HG03097 (cell line): ENCODE measurements at regions not wholly inside any gene's neighbourhood (a gene's known extent, or its start where the extent isn't known, plus 50 kb on each side); places are given as distances from the start of the nearest gene placed in this dataset.
"Not testable (repeated sequence)": the region's sequence is repeated elsewhere in the genome, so short reads cannot be mapped to it uniquely, and the experiment has no call there.

ENCODE experiments used
- ATAC-seq: cut with Tn5 transposase; IDR thresholded peaks from one replicate; pipeline ENCODE4 v1.9.1; 2021; ENCODE audit not compliant: unreplicated experiment, low FRiP score

GRCh38 chr9:65422966-65423690, 138.1 kb upstream of the FOXD4L5 start:
- ATAC-seq: not testable (repeated sequence)

DNA sequence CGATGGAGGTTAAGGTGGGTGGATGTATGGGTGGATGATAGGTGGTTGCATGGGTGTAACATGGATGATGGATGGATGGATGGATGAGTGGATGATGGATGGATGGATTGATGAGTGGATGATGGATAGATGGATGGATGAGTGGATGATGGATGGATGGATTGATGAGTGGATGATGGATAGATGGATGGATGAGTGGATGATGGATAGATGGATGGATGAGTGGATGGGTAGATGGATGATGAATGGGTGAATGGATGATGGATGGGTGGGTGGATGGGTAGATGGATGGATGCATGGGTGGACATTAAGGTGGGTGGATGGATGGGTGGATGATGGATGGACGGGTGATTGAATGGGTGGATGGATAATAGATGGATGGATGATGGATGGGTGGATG, 136.5 kb upstream of the FOXD4L5 start:
- not testable (repeated sequence) for ATAC-seq

DNA sequence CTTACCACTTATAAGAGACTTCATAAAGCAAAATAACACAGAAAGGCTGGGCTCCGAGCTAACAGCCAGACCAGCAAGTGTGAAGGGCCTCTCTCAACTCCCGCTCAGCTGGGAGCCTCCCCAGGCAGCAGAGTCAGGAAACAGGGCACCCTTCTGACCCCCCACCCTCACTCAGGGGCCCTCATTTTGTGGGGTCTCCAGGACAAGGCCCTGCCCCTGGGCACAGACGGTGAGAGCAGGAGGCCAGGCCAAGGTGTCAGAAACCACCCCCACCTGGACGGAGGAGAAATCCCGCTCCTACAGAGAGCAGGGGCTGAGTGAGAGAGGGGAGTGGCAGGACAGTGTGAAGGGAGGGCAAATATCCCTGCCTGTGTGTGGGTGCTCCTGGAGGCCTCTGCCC, 135.8 kb upstream of the FOXD4L5 start:
- ATAC-seq: no peak

GRCh38 chr9:65418966-65419365, 134.0 kb upstream of the FOXD4L5 start:
- not testable (repeated sequence) for ATAC-seq

GRCh38 chr9:65416948-65417347, 131.9 kb upstream of the FOXD4L5 start:
- not testable (repeated sequence) for ATAC-seq

DNA sequence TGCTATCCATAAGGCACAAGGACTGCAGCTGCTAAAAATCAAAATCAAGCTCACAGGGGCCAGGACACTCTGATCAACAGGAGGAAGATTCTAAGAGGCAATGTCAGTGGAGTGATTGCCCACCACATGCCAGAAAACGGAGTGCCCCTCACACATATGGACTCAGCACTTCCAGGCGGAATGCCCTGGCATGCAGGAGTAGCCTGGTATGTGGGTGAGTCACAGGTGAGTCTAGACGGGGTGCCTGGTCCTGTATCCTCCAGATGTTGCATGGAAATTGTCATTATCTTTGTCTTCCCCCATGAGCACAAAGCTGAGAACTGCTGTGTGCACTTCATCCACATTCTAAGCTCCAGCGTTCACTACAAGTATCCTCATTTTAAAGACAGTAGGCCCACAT, 129.2 kb upstream of the FOXD4L5 start:
- ATAC-seq: not testable (repeated sequence)

- not testable (repeated sequence) for ATAC-seq
These were observed 128.4 kb upstream of the FOXD4L5 start for GRCh38 chr9:65413371-65413770.

- no peak for ATAC-seq
These were observed 126.9 kb upstream of the FOXD4L5 start for GRCh38 chr9:65411901-65412300.

GRCh38 chr9:65411336-65411735, 126.3 kb upstream of the FOXD4L5 start:
- no peak for ATAC-seq

DNA sequence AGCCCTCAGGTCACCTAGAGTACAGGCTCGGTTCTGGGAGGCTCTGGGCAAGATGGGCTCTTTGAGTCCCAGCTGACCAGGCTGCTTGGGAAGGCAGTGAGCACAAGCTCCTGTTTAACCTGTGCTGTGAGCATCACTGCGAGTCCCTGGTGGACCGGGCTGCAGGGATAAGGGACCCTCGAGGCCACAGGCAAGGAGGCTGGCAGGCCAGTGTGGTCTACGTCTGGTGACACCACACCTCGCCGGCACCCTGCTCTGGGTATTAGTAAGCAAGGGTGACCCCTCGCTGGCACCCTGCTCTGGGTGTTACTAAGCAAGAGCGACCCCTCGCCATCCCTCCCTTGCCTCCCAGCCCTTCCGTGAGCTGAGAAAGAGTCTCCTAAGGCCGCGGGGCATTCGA, 125.9 kb upstream of the FOXD4L5 start:
- ATAC-seq: no peak

DNA sequence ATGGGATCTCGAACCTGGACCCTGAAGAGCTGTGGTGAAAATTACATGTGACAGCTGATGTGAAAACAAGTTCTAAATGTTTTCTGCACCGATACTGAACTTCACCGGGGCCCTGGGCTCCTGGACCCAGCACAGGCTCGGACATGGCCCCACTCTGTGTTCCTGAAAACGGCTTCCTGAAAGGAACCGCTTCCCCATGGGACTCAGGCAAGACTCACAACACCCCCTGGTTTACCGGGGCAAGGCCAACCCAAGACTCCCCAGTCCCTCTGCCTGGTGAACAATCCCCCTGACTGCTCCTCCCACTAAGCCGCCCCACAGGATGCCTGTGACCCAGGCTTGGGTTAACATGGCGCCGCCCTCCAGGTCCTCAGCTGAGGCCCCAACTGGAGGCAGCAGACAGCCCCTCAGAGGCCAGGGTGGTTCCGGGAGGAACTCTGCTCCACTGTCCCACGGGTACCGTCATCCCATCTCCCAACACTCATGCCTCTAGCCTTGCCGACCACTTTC, 124.5 kb upstream of the FOXD4L5 start:
- no peak for ATAC-seq

GRCh38 chr9:65408806-65409205, 123.8 kb upstream of the FOXD4L5 start:
- not testable (repeated sequence) for ATAC-seq

- ATAC-seq: not testable (repeated sequence)
These were observed 121.6 kb upstream of the FOXD4L5 start for GRCh38 chr9:65406625-65407024.

- ATAC-seq: not testable (repeated sequence)
These were observed 120.8 kb upstream of the FOXD4L5 start for GRCh38 chr9:65405766-65406165.

GRCh38 chr9:65405253-65405652, 120.2 kb upstream of the FOXD4L5 start:
- no peak for ATAC-seq

- ATAC-seq: no peak
These were observed 119.4 kb upstream of the FOXD4L5 start for GRCh38 chr9:65404232-65405006.

- no peak for ATAC-seq
These were observed 118.7 kb upstream of the FOXD4L5 start for GRCh38 chr9:65403721-65404120.

DNA sequence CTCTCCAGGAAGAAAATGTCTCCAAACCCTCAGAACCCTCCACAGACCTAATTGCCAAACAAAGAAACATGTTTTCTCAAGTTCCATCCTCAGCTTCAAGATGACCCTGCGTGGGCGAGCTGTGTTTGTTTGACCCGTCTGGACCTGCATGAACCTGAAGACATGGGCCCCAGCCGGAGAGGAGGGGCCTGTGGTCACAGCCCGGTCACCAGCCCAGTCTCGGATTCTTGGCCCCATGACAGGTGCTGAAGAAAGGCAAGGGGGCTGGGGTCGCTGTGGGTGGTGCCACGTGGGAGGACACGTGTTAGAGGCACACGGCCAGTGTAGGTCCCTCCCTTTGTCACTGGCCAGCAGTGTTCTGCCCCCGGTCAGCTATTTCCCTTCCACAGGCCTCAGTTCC, 118.1 kb upstream of the FOXD4L5 start:
- ATAC-seq: not testable (repeated sequence)

DNA sequence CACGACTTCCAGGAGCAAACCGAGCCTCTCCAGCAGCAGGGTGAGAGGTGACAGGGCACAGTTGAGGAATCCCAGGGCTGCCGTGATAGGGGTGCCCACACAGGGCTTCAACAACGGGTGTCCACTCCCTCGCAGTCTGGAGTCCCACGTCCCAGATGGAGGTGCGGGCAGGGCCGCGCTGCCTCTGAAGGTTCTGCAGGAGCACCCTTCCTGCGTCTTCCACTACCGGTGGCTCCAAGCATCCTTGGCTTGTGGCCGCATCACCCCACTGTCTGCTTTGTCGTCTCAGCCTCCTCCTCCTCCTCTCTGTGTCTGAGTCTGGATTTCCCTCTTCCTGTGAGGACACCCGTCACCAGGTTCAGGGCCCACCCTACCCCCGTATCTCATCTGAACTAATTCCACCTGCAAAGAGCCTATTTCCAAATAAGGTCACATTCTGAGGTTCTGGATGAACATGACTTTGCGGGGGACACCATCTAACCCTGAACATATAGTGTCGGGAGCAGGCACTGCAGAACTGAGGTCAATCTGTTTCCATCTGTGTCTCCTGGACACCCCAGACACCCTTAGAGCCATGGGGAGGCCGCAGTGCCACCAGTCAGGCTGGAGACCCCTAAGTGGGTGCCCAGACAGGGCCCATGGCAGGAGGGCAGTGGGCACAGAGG, 117.3 kb upstream of the FOXD4L5 start:
- not testable (repeated sequence) for ATAC-seq

- ATAC-seq: not testable (repeated sequence)
These were observed 116.5 kb upstream of the FOXD4L5 start for GRCh38 chr9:65401456-65402045.

DNA sequence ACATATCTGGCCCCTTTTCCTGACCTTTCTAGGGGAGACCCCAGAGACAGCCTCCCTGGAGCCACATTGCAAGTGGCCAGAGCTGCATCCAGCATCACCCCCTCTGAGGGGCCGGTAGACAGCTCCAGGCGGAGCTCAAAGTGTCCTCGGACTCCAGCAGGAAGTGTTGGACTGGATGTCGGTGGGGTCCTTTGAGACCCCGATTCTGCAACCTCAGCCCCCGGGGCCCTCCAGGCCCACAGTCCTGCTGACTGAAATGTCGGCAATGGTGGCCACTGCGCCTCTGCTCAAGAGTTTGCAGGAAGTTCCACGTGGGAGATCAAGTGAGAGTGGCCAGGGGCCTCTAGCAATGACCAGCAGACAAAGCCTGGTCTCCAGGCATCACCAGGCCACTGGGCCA, 115.9 kb upstream of the FOXD4L5 start:
- ATAC-seq: no peak
